Islet of Langerhans (tissue), 1 donor: ENCODE measurements at regions not wholly inside any gene's neighbourhood (a gene's known extent, or its start where the extent isn't known, plus 50 kb on each side); places are given as distances from the start of the nearest gene placed in this dataset.

Experiments used
- FAIRE-seq: peaks from one replicate; lab custom pipeline; 2011; peaks lifted over from hg19 to GRCh38; lab: Jason Lieb, UNC

DNA sequence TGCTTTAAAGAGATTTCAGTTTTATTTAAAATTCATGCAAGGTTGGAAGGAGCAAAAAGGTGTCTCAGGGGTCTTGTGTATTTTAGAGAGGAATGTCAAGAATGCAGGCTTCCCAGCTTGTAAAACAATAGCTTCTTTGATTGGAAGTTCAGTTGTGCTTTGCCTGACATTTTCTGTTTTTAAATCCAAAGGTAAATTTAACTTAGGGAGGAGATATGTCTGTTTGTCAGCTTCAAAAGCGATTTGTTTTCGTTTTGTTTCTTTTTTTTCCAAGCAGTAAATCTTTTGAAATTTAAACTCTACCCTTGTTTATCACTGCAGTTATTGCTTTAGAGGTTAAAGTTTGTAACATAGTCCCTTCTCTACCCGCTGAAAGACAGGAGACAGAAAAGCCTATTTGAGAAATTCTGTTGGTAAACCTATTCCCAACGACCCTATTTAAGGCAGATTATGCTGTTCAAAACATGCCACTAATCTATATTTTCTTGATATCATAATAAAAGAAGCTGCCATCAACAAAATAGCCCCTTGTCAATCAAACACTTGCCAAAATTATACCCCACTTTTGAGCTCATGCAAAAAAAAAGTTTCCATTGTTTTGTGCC is 639.6 kb downstream of the IRS1 start:
- no peak for FAIRE-seq

DNA sequence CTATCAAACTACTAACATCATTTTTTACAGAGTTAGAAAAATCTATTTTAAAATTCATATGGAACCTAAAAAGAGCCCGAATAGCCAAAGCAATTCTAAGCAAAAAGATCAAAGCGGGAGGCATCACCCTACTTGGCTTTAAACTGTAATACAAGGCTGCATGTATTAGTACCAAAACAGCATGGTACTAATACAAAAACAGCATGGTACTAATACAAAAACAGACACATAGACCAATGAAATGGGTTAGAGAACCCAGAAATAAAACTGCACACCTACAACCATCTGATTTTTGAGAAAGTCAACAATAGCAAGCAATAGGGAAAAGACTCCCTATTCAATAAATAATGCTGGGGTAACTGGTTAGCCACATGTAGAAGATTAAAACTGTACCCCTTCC is 640.7 kb downstream of the IRS1 start:
- no peak for FAIRE-seq

DNA sequence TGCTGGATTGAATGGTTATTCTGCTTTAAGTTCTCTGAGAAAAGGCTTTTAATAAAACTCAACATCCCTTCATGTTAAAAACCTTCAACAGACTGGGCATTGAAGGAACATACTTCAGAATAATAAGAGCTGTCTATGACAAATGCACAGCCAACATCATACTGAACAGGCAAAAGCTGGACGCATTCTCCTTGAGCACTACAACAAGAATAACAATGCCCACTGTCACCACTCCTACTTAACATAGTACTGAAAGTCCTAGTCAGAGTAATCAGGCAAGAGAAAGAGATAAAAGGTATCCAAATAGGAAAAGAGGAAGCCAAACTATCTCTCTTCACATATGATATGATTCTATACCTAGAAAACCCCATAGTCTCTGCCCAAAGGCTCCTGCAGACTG is 641.4 kb downstream of the IRS1 start:
- FAIRE-seq: no peak

DNA sequence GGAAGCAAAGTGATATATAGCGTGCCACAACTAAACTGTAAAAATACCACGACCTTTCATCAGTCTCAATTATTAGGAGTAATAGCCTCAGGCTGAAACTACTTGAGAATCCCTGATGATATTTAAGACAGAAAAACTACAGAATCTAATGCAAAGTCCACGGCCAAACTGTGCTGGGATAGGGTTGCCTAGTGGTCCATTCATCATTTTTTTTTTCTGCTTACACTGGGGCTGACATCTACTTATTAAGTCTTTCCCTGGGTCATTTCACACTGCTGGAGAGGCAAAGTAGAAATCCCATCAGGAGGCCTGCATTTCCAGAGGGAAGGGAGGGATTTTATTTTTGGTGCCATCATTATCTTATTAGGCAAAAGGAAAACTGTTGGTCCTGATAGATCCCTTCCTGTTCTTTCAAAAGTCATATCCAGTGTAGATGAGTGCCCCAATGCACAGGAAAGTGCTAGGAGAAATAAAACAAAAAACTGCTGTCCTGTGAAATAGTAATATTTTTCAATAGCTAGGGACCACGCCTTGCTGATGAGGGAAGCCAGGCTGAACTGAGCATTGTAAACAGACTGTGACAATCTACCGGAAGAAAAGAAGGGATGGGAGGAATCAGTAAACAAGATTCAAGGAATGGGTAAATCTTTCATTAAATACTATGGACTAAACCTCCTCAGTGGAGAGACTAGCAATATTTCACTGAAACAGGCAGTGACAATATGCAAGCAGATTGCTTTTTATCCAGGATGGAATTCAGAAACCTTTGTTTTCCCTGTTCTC is 644.3 kb downstream of the IRS1 start:
- FAIRE-seq: no peak

DNA sequence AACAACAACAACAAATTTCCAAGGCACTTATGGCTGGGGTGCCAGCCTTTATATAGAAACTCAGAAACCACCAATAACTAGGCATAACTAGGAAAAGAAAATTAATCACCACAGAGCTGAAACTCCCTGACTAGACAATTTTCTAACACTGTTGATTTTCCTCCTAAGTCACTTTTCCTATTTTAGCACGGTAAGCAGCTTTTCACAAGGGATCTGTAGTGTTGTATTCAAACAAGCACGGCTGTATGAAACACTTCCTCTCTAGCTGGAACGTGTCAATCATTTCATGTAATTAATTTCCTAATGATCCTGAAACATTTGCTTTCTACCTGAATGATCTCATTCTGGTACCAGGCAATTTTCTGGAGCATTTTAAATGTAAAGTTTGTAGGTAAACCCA is 645.0 kb downstream of the IRS1 start:
- peak; percentile 98 for FAIRE-seq

DNA sequence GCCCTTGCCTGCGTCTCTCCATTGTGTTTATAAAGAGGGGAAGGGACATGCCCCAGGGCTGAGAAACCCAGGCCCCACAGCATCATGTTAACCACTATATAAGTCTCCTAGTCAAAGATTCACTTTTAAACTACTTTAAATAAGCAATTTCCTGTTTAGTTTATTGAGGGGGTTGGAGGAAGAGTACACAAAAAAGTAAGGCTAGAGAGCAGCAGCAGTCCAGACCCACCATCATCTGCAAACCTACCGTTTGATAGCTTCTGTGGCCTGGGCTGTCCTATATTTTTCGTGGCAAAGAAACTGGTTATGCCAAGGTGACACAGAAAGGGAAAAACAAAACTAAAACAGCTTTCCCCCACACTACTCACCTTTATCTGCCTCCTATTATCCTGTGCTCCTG is 646.1 kb downstream of the IRS1 start:
- FAIRE-seq: no peak

DNA sequence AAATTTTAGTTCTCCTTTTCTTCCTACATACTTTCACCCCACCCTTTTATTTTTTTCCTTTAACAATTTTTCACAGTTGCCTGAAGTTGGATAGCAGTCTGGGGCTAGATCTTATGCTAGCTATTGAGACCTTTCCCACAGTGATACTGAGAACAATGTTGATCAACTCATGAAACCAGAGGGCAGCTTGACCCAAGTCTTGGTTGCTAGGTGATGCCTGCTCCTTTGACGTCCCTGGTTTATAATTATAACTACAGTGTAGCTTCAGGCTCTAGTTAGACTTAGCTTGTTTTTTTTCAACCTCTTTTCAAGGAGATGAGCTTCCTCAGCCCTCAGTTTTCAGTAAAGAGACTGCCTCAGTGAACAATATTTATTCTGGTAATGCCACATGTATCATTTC is 648.5 kb downstream of the IRS1 start:
- peak; percentile 97 for FAIRE-seq

DNA sequence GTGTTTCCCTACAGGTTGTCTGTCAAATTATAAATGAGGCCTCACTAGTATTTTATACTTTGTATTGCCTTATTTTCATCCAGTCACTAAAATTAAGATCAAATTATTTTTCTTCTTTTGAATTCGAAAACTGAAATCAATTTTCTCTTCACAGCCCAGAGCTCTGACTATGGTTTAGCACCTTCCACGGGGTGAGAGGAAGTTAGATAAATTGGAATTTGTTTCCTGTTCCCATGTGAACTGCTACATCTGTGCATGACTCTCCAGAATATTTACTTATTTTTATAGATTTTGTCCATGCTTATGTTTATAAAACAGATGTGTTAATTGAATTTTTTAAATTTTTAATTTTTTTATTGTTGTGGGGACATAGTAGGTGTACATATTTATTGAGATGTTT is 656.5 kb downstream of the IRS1 start:
- FAIRE-seq: peak; percentile 71

DNA sequence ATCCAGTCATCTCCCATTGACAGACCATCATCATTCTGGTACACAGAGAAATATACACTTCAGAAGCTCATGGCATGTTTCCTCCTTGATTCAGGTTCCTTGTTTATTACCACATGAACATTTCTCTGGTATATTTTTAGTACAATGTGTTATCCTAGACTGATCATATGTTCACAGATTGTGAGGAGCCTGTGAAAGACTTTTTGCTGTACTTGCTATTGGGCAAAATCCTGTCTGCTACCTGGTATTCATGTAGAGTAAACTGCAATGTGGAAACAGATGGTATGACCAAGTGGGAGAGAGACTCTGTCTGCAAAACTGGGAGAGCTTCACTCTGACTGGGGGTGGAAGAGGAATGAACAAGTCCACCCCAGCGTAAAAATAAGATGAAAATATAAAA is 657.2 kb downstream of the IRS1 start:
- no peak for FAIRE-seq

DNA sequence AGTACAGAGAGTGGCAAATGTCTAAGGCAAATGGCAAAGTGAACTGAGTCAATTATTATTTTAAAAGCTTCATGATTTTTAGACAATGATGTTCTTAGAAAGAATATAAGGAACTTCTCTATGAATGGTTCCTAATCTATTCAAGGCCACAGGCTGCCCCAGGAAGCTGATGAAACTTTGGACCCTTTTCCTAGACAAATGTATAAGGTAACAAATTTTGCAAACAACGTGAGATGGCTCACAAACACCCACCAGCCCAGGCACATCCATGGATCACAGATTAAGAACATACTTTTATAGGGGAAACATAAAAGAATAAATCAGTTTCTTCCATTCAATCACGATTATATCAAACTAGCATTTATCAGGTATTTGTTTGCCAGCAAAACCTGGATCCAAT is 659.0 kb downstream of the IRS1 start:
- FAIRE-seq: no peak

DNA sequence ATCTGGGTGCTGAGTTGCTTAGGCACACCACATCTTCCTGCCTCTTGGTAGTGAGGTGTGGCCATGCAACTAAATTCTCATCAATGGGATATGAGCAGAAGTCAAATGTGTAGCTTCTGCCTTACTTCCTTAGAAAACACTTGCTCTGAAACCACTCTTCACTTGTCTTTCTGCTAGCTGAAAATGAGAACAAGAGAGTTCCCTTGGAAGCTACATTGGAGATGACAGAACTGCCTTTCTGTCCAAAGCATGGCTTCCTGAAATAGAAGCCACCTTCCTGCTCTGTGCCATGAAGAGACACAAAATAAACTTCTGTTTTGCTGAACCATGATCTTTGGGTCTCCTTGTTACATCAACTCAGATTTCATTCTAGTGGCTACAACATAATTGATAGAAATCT is 659.9 kb downstream of the IRS1 start:
- FAIRE-seq: no peak

DNA sequence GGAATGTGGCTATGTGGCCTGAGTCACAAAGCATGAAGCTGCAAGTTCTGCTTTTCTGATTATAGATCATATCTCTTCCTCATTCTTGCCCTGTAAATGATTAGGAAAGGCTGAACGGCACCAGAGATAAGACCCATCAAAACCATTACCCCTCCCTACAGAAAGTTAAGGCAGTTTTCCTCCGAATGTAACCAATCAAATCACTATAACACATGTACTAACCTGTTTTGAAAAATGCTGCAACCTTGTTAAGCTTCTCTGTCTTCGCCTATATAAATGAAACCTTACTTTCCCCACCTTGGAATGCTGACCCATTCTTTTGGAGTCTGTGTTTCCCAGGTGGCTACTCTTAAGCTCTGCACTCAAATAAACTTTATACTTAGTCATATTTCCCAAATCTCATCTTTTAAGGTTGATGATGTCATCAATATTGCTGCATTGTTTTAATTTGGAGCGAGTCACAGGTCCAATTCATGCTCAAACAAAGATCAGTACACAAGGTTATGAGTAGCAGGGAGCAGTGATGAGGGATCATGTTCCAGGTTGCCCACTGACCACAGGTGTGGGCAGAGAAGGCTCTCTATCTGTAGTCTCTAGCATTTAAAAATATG is 662.3 kb downstream of the IRS1 start:
- FAIRE-seq: no peak

DNA sequence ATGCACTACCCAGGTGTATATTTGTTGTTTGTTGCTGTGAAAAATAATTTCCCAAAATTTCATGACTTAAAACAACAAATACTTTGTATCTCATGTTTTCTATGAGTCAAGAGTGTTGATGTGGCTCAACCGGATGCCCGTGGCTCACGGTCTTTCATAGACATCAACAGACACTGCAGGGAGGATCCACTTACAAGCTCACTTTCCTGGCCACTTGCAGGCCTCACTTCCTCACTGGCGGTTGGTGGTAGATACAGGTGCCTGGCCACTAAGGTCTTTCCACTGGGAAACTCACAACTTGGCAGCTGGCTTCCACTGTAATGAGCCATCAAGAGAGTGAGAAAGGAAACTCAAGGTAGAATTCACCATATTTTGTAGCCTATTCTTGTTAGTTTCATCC is 662.9 kb downstream of the IRS1 start:
- no peak for FAIRE-seq

DNA sequence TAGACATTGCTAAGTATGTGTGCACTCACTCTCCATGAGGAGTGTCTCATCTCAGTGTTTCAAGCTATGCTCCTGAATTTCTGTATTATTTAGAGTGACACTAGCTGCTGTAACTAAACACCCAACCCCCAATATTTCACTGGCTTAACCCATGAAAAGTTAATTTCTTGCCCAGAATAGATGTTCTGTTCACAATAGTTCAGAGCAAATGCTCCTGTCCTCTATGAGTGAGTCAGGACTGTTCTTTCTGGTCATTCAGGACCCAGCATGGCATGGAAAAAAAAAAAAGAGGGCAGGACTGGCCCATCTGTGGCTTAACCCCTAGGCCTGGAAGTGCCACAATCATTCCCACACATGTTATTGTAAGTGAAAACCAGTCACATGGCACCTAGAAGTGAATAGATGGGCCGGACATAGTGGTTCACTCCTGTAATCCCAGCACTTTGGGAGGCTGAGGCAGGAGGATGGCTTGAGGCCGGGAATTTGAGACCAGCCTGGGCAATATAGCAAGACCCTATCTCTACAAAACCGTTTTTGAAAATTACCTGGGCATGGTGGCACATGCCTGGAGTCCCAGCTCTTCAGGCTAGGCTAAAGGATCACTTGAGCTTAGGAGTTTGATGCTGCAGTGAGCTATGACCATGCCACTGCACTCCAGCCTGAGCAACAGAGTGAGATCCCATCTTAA is 663.6 kb downstream of the IRS1 start:
- no peak for FAIRE-seq

DNA sequence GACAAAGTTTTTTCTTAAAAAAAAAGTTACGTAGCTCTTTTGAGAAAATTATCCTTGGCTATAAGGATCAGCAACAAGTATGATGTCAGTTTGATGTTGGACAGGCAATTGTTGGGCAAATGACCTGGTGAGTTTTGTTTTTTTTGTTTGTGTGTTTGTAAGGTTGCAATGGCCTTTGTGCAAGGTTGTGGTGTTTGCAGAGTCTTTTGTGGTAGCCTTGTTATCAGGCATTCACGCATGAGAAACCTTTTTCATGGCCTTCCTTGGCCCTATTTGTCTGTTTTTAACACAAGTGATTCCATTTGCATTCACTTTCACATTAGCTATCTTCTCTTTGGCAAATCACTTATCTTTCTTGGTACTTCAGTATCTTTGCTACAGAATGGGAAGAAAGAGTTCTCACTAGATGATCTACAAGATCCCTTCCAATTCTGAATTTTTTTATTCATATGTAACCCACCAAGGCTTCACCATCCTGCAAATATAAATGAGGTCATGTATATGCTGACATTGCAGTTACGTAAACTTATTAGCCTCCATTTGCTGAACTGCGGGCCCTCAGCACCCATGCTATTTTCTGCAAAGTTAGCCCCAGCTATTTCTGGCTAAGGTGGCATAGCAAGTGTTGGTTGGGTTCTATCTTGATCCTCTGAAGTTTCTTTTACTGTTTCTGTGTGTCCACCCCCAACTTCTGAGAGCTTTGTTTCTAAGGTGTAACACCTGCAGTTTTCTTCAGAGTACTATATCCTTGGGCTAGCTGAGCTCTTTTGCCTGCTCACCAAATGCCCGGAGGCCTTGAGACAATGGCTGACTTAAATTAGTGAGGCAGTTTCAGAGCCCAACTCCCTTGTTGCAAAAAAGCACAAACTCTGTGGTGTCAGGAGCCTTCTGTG is 667.1 kb downstream of the IRS1 start:
- FAIRE-seq: no peak

DNA sequence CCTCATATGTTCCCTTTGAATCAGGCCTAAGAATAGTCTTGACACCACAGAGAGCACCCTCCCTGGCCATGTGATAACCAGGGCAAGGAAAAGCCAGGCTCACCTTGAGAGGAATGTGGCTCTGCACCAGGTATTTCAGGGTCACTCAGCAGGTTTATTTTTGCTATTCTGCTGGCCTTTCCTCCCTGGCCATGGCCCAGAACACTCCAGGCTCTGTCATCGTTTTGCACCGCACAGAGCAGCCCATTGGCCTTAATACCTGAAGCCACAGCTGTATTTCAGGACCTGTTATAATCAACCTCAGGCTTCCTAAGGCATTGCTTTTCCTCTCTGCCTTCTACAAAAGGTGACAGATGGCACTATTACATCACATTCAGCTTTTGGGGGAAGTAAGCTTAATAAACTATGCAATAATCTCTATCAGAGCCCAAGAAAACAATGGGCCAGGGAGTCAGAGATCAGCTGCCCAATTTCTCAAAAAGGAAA is 668.3 kb downstream of the IRS1 start:
- no peak for FAIRE-seq

DNA sequence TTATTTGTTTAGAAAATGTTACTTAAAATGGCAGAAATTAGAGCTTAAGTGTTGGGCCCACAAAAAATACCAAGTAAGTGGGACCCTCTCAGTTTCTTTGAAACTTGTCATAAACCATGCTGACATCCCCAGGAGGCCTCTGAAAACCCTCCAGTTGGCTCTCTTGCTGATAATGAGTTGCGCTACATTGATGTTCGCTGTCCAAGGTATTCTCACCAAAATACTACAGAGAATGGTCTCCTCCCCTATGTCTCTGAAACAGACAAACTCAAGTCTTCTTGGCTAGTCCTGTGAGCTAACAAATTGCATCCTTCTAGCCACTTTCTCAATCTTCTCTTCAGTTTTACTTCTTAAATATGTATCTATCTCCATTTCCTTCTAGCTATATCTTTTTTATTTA is 669.4 kb downstream of the IRS1 start:
- no peak for FAIRE-seq

DNA sequence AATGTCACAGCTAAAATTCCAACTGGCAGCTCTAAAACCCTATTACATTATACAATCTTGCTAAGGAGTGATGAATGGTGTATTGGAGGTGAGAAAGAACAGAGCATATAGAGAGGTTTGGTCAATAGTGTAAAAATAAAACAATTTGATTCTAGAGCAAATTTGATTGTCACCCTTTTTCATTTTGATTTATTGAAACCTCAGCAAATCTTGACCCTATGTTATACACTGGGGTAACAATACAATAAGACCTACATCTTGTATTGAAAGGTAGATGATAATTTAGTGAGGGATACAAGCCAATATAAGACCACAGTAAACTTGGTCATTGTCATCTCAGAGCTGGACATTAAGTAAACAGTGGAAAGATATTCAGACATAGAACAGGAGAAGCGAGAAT is 671.9 kb downstream of the IRS1 start:
- no peak for FAIRE-seq

DNA sequence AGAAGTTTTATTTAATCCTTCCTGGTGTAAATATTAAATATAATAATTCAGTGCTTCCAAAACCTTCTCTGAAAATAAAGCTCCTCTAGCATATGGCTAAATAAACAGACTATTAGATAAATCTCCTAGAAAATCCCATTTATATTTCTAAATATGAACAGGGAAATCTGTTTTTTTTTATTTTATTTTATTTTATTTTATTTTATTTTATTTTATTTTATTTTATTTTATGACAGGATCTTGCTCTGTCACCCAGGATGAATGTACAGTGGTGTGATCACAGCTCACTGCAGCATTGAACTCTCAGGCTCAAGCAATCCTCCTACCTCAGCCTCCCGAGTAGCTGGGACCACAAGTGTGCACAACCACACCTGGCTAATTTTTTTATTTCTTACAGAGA is 673.5 kb downstream of the IRS1 start:
- FAIRE-seq: no peak

DNA sequence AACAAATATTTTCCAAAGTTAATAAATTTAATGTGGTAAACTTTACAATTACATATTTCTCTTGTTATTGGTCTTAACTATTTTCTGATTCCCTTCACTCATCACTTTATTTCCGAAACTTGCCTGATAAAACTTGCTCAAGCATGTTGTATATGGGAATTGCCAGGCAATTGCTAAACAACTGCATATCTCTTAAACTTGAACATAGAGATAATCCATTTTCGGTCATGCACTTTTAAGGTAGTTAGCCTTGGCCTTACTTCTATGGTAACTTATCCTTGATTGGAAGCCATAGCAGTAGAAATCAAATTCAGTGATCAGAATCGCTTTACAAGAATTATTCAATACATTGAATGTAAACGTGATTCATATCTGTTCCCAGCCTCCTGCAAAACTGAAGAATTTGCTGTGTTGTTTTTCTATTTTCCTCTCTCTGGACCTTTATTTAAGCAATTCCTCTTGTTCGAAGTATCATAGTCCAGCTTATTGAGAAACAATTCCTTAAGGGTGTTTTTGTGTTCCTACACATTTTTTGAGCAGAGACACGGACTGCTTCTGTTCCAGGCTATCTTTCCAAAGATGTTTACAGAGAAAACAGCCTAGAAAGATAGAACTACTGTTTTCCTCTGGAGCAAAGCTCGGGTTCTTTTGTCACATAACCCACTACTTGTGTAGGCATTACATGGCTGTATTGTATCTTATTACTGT is 674.3 kb downstream of the IRS1 start:
- no peak for FAIRE-seq

DNA sequence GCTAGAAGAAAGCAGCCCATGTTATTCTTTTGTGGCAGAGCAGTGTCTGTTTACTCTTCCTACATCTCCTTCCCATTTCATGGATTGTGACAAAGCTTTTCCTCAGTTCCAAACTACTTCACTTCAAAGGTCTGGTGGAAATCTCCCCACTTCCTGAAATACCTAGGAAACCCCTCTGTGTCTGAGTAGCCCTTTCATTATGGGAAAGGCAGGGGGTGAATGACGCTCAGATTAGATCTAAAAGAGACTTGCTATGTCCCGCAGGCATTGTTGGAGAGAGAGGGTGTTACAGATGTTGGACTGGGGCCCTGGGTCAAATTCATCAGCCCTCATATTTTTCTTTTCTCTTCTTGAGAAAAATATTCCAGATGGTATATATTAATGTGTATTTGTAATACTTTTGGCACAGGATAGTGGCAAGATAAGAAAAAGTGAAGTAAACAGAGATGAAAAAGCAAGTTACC is 675.0 kb downstream of the IRS1 start:
- FAIRE-seq: no peak
